ENCODE measurements at regions not wholly inside any gene's neighbourhood (a gene's known extent, or its start where the extent isn't known, plus 50 kb on each side); places are given as distances from the start of the nearest gene placed in this dataset.

GRCh38 chr18:54718408-54718773 lies 109.9 kb upstream of the RAB27B start:
- 100% methylated on average over 1 of the region's 1 CpG for WGBS (ENCODE audit: missing lambda C conversion rate)
- H3K4me1 ChIP-seq = no peaks in the 10 kb centered on the region
- ChIA-PET POLR2A (no interaction called here), CTCF (no interaction called here)
- TF ChIP-seq ELK1 (IDR thresholded peaks at IDR 0.05; ENCODE audit: low read depth, low read length) (no peak), KDM1A (IDR thresholded peaks at IDR 0.05; ENCODE audit: low read depth) (no peak), MAFK (IDR thresholded peaks at IDR 0.05; ENCODE audit: partially characterized antibody) (no peak), HDAC2 (IDR thresholded peaks at IDR 0.05) (no peak), ZC3H11A (IDR thresholded peaks at IDR 0.05) (no peak)
- TF ChIP-seq, protein P1, sequence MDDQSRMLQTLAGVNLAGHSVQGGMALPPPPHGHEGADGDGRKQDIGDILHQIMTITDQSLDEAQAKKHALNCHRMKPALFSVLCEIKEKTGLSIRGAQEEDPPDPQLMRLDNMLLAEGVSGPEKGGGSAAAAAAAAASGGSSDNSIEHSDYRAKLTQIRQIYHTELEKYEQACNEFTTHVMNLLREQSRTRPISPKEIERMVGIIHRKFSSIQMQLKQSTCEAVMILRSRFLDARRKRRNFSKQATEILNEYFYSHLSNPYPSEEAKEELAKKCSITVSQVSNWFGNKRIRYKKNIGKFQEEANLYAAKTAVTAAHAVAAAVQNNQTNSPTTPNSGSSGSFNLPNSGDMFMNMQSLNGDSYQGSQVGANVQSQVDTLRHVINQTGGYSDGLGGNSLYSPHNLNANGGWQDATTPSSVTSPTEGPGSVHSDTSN (IDR thresholded peaks at IDR 0.05) = no peak
- no peak overlapping the region for H3K27ac ChIP-seq
- no peak overlapping the region for H3K4me3 ChIP-seq
- ATAC-seq = no peak
- H3K4me2 ChIP-seq = no peak overlapping the region
- no peaks in the 10 kb centered on the region for H3K9me3 ChIP-seq
- no peak for FAIRE-seq
- DNase-seq (ENCODE audit: low read depth in 1 of 2, low spot score in 1 of 2) = no peak

- H3K27ac ChIP-seq = no peak overlapping the region
- CTCF ChIA-PET = no interaction called here
- POLR2A ChIA-PET = no interaction called here
- H3K4me1 ChIP-seq = no peaks in the 10 kb centered on the region
- WGBS (ENCODE audit: missing lambda C conversion rate) = 65% methylated on average over 1 of the region's 1 CpG
- H3K9me3 ChIP-seq = no peaks in the 10 kb centered on the region
- DNase-seq (ENCODE audit: low read depth in 1 of 2, low spot score in 1 of 2) (no peak), ATAC-seq (no peak), FAIRE-seq (no peak)
- no peak for TF ChIP-seq RNF2 (IDR thresholded peaks at IDR 0.05; ENCODE audit: borderline replicate concordance, low read depth)
- TF ChIP-seq EP300 (IDR thresholded peaks at IDR 0.05) = no peak
- TF ChIP-seq HEYL (CRISPR knock-in tag; IDR thresholded peaks at IDR 0.05) = no peak
- no peak for TF ChIP-seq RARB (CRISPR knock-in tag; IDR thresholded peaks at IDR 0.05)
- no peak for TF ChIP-seq JUNB (IDR thresholded peaks at IDR 0.05)
- no peak for TF ChIP-seq EHF (CRISPR knock-in tag; IDR thresholded peaks at IDR 0.05)
- TF ChIP-seq BHLHE40 (IDR thresholded peaks at IDR 0.05; ENCODE audit: low read depth, low read length) = no peak
- TF ChIP-seq ZFP36 (IDR thresholded peaks at IDR 0.05; ENCODE audit: borderline replicate concordance, partially characterized antibody) = no peak
- TF ChIP-seq POLR2A (IDR thresholded peaks at IDR 0.05; ENCODE audit: low read length) = no peak
- TF ChIP-seq FOSB (CRISPR knock-in tag; IDR thresholded peaks at IDR 0.05) = no peak
- TF ChIP-seq, protein P2, sequence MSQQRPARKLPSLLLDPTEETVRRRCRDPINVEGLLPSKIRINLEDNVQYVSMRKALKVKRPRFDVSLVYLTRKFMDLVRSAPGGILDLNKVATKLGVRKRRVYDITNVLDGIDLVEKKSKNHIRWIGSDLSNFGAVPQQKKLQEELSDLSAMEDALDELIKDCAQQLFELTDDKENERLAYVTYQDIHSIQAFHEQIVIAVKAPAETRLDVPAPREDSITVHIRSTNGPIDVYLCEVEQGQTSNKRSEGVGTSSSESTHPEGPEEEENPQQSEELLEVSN (IDR thresholded peaks at IDR 0.05; ENCODE audit: borderline replicate concordance, low read depth) = no peak
- TF ChIP-seq MYC (IDR thresholded peaks at IDR 0.05; ENCODE audit: borderline replicate concordance, low read length) = no peak
- no peak for TF ChIP-seq EHMT2 (IDR thresholded peaks at IDR 0.05; ENCODE audit: low read depth)
- no peak for TF ChIP-seq CEBPB (IDR thresholded peaks at IDR 0.05)
- no peak overlapping the region for H3K4me2 ChIP-seq
- no peak overlapping the region for H3K4me3 ChIP-seq
These were observed 107.7 kb upstream of the RAB27B start for GRCh38 chr18:54720620-54721019.

DNA sequence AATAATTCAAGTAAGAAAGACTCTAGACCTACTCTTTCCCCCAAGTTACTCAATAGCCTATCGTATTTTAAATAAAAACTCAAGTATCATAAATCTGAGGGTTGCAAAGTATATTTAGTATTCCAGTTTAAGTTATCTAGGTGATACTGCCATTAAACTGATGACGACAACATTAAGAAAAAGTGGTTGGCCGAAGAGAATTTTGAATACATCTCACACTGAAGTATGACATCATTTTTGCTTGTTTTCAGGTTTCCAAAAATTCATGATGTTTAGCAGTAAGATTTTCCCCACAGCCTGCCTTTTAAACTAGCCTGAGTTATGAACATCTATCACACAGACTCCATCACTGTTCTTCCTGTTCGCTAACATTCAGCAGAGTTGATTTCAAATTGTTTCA lies 102.1 kb upstream of the RAB27B start:
- ChIA-PET POLR2A (no interaction called here), CTCF (no interaction called here)
- ATAC-seq (no peak), DNase-seq (ENCODE audit: low read depth in 1 of 2, low spot score in 1 of 2) (no peak), FAIRE-seq (no peak)
- Histone ChIP-seq H3K4me3 (no peak overlapping the region), H3K4me1 (no peaks in the 10 kb centered on the region), H3K4me2 (no peak overlapping the region), H3K27ac (no peak overlapping the region), H3K9me3 (no peaks in the 10 kb centered on the region)
- no peak for TF ChIP-seq CHD4 (IDR thresholded peaks at IDR 0.05; ENCODE audit: borderline replicate concordance)
- no peak for TF ChIP-seq HOXB5 (CRISPR knock-in tag; IDR thresholded peaks at IDR 0.05)
- TF ChIP-seq RNF2 (IDR thresholded peaks at IDR 0.05; ENCODE audit: borderline replicate concordance, low read depth) = no peak
- TF ChIP-seq NFE2L2 (conservative IDR thresholded peaks at IDR 0.05; ENCODE audit: low read length) = no peak
- TF ChIP-seq NPAS2 (CRISPR knock-in tag; IDR thresholded peaks at IDR 0.05; ENCODE audit: borderline replicate concordance) = no peak
- no peak for TF ChIP-seq FOXS1 (CRISPR knock-in tag; IDR thresholded peaks at IDR 0.05)
- TF ChIP-seq, protein P3, sequence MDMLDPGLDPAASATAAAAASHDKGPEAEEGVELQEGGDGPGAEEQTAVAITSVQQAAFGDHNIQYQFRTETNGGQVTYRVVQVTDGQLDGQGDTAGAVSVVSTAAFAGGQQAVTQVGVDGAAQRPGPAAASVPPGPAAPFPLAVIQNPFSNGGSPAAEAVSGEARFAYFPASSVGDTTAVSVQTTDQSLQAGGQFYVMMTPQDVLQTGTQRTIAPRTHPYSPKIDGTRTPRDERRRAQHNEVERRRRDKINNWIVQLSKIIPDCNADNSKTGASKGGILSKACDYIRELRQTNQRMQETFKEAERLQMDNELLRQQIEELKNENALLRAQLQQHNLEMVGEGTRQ (IDR thresholded peaks at IDR 0.05) = no peak
- TF ChIP-seq EHF (CRISPR knock-in tag; IDR thresholded peaks at IDR 0.05) = no peak
- no peak for TF ChIP-seq BHLHE40 (IDR thresholded peaks at IDR 0.05; ENCODE audit: low read depth, low read length)
- 94% methylated on average over 4 of the region's 4 CpGs for WGBS (ENCODE audit: missing lambda C conversion rate)

Measured in A549 (cell line).